ENCODE measurements at regions not wholly inside any gene's neighbourhood (a gene's known extent, or its start where the extent isn't known, plus 50 kb on each side); places are given as distances from the start of the nearest gene placed in this dataset.

GRCh38 chr5:62686692-62687091 lies 108.1 kb downstream of the LRRC70 start:
- no peak for DNase-seq
- Mint-ChIP-seq H3K4me3 (no peak overlapping the region), H3K27me3 (ENCODE audit: insufficient read depth) (peaks cover 2% of the 10 kb centered on the region; the same call in 1 of the 2 replicates), H3K9me3 (no peaks in the 10 kb centered on the region), H3K36me3 (ENCODE audit: low read depth) (no peaks in the 10 kb centered on the region), H3K27ac (no peak overlapping the region), H3K4me1 (ENCODE audit: low read depth) (peaks cover 10% of the 10 kb centered on the region)
- TF ChIP-seq CTCF (IDR thresholded peaks at IDR 0.05): no peak

GRCh38 chr5:62685221-62685620 lies 106.6 kb downstream of the LRRC70 start:
- Mint-ChIP-seq H3K4me1 (ENCODE audit: low read depth) (peaks cover 7% of the 10 kb centered on the region), H3K36me3 (ENCODE audit: low read depth) (no peaks in the 10 kb centered on the region), H3K27ac (no peak overlapping the region), H3K4me3 (no peak overlapping the region), H3K9me3 (no peaks in the 10 kb centered on the region), H3K27me3 (ENCODE audit: insufficient read depth) (peaks cover 2% of the 10 kb centered on the region; the same call in 1 of the 2 replicates)
- DNase-seq: no peak
- TF ChIP-seq CTCF (IDR thresholded peaks at IDR 0.05): no peak

- no peak overlapping the region for H3K4me3 Mint-ChIP-seq
- no peaks in the 10 kb centered on the region for H3K9me3 Mint-ChIP-seq
- no peaks in the 10 kb centered on the region for H3K36me3 Mint-ChIP-seq (ENCODE audit: low read depth)
- H3K4me1 Mint-ChIP-seq (ENCODE audit: low read depth): no peaks in the 10 kb centered on the region
- no peak overlapping the region for H3K27ac Mint-ChIP-seq
- no peak for DNase-seq
- no peak for TF ChIP-seq CTCF (IDR thresholded peaks at IDR 0.05)
- peaks cover 3% of the 10 kb centered on the region; the same call in 1 of the 2 replicates for H3K27me3 Mint-ChIP-seq (ENCODE audit: insufficient read depth)
Observed at GRCh38 chr5:62684310-62684709, 105.7 kb downstream of the LRRC70 start.

- Mint-ChIP-seq H3K27me3 (ENCODE audit: insufficient read depth) (peaks cover 3% of the 10 kb centered on the region; the same call in 1 of the 2 replicates), H3K4me1 (ENCODE audit: low read depth) (no peaks in the 10 kb centered on the region), H3K9me3 (peaks cover 7% of the 10 kb centered on the region), H3K27ac (no peak overlapping the region), H3K36me3 (ENCODE audit: low read depth) (no peaks in the 10 kb centered on the region), H3K4me3 (no peak overlapping the region)
- TF ChIP-seq CTCF (IDR thresholded peaks at IDR 0.05): no peak
- no peak for DNase-seq
Observed at GRCh38 chr5:62682059-62682458, 103.4 kb downstream of the LRRC70 start.

GRCh38 chr5:62681117-62681850 lies 102.7 kb downstream of the LRRC70 start:
- no peaks in the 10 kb centered on the region for H3K36me3 Mint-ChIP-seq (ENCODE audit: low read depth)
- no peaks in the 10 kb centered on the region for H3K4me1 Mint-ChIP-seq (ENCODE audit: low read depth)
- no peak overlapping the region for H3K4me3 Mint-ChIP-seq
- no peak for TF ChIP-seq CTCF (IDR thresholded peaks at IDR 0.05)
- H3K27me3 Mint-ChIP-seq (ENCODE audit: insufficient read depth): peaks cover 3% of the 10 kb centered on the region; the same call in 1 of the 2 replicates
- H3K9me3 Mint-ChIP-seq: peaks cover 15% of the 10 kb centered on the region
- DNase-seq: no peak
- no peak overlapping the region for H3K27ac Mint-ChIP-seq
